Skin of body (tissue), 1 donor: ENCODE measurements at regions not wholly inside any gene's neighbourhood (a gene's known extent, or its start where the extent isn't known, plus 50 kb on each side); places are given as distances from the start of the nearest gene placed in this dataset.
"Not testable (repeated sequence)": the region's sequence is repeated elsewhere in the genome, so short reads cannot be mapped to it uniquely, and the experiment has no call there.

Source experiments
- DNase-seq: peaks from one replicate; lab custom pipeline; 2025; lab: John Stamatoyannopoulos, UW

DNA sequence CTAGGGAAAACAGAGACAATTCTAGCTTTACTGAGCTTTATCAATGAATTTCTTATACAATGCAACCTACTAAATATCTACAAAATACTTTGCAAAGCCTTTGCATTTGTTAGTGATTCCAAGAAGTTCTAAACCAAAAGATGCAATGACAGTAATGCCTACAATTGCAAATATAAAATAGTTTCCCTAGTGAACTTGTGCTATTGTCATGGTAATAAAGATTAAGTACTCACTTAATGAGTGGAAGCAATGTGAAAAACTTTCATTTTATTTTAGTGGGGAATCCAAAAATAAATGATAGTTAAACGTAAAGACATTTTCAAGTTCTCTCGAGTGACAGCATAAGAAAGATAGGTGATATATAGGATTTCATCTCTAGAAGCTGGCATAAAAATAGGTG lies 270.5 kb upstream of the CTNND2 start:
- no peak for DNase-seq

DNA sequence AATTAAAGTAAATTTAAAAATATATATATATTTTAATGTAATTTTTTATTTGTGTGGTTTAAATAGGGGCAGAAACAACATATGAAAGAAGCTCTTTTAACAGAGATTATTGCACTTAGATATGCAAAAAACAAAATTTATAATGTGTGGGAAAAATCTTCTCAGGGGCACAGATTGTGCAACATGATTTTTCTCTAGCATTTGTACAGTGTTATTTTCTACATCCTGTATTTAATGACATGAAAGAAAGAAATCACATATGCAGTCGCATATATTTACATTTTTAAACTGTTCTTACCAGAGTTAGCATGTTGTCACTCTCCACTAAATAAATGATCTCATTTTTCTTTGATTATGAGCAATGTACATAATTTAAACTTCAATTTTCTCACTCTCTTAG lies 265.3 kb upstream of the CTNND2 start:
- DNase-seq = no peak

DNA sequence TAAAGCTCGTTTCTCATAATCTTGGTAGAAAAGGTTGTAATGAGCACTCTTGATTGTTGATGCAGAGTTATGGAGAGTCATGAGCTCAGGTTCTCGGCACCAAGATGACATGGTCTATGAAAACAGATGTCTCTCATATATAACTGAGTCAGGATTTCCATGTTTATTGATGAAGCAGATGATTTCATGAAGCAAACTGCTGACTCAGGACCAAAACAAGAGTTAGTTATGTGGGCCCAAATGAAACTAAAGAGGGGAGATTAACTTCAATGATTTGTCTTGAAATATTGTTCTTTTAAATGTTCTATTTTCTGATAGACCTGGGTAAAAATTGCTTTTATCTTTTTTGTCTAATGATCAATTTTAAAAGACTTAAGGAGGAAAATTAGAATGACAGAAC lies 258.6 kb upstream of the CTNND2 start:
- DNase-seq = no peak

DNA sequence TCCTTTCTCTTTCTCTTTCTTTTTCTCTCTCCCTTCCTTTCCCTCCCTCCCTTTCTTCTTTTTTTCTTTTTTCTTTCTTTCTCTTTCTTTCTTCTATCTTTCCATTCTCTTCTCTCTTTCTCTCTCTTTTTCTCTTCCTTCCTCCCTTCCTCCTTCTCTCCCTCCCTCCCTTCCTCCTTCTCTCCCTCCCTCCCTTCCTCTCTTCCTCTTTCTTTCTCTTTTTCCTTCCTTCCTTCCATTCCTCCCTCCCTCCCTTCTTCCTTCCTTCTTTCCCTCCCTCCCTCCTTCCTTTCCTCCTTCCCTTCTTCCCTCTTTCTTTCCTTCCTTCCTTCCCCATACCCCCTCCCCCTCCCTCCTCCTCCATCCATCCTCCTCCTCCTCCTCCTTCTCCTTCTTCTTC lies 243.3 kb upstream of the CTNND2 start:
- DNase-seq = no peak

DNA sequence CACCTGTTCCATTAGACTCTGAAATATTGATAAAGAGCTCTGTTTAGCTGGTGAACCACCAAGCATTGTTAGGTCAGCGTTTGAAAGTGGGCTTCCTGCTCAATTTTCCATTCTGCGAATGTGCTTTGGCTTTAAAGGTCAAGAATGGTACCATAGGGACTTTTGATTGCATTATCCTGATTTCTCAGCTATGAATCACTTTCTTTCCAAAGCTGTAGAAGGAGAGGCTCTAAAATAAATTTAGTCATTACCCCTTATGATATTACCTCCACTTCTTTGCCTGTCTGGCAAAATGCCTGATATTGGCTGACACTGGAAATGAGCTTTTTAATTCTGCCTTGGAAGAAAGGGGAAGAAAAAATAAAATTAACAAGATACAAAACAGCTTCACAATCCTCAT lies 237.2 kb upstream of the CTNND2 start:
- no peak for DNase-seq

DNA sequence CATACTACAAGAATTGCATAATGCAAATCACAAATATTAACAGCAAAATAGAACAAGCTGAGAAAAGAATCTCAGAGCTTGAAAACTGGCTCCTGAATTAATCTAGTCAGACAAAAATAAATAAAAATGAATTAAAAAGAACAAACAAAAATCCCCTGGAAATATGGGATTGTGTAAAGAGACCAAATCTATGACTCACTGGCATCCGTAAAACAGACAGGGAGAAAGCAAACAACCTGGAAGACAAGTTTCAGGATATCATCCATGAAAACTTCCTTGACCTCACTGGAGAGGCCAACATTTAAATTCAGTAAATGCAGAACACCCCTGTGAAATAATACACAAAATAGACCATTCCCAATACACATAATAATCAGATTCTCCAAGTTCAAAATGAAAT lies 229.3 kb upstream of the CTNND2 start:
- no peak for DNase-seq

DNA sequence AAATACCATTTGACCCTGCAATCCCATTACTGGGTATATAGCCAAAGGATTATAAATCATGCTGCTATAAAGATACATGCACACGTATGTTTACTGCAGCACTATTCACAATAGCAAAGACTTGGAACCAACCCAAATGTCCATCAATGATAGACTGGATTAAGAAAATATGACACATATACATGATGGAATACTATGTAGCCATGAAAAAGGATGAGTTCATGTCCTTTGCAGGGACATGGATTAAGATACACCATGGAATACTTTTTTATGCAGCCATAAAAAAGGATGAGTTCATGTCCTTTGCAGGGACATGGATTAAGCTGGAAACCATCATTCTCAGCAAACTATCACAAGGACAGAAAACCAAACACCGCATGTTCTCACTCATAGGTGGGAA lies 226.8 kb upstream of the CTNND2 start:
- DNase-seq = not testable (repeated sequence)

DNA sequence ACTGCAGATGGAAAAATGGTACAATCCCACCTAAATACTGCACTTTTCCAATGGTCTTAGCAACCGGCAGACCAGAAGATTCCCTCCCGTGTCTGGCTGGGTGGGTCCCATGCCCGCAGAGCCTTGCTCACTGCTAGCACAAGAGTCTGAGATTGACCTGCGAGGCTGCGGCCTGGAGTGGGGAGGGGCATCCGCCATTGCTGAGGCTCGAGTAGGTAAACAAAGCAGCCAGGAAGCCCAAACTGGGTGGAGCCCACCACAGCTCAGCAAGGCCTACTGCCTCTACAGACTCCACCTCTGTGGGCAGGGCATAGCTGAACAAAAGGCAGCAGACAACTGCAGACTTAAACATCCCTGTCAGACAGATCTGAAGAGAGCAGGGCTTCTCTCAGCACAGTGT lies 221.6 kb upstream of the CTNND2 start:
- DNase-seq = no peak

DNA sequence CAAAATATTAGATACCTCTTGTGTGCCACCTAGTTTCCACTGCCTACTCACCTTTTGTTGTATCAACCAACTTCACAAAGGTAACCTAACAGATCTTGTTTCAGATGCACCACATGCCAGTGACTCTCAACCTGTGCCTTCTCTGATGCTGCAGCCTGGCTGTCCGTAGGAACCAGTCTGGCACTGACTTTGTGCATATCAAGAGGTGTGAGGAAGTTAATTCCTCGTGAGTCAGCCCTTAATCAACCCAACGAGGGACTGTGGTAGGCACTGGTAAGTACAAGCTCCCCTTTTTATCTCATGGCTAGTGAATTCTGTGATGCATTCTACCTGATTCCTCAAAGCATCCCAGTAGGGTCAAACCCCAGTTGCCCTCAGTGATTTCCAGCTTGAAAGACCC lies 215.4 kb upstream of the CTNND2 start:
- DNase-seq = no peak

DNA sequence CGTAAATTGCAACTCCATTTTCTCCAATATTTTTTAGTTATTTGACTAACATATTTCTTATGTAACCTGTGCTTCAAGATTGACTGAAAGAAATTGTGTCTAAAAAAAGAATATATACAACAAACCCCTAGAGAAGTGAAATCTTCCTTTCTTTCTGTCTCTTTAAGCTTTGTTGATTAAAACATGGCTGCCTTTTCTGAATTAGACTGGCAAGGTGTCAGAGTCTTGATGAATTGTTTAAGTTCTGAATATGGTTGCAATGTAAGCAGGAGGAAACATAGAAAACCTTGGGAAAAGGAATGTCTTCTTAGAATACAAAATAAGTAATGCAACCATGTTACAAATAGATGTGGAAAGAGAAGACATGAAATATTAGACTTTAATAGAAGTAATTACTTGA lies 209.8 kb upstream of the CTNND2 start:
- no peak for DNase-seq

DNA sequence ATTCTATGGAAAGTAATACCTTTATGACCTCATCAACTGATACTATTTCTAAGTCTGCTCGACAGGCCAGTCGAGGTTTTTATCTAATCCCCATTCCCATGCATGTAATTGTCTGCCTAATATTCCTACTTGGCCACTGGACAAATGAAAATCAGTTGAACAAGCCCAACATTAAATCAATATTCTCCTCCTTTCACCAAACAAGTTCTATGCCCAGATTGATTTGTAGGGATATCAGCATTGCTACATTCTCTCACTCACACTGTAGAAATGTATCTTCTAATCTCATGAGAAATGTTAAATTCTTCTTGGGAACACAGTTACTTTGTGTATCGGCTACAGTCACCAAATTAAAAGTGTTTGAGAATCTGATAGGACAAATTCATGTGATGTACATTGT lies 208.8 kb upstream of the CTNND2 start:
- DNase-seq = no peak

DNA sequence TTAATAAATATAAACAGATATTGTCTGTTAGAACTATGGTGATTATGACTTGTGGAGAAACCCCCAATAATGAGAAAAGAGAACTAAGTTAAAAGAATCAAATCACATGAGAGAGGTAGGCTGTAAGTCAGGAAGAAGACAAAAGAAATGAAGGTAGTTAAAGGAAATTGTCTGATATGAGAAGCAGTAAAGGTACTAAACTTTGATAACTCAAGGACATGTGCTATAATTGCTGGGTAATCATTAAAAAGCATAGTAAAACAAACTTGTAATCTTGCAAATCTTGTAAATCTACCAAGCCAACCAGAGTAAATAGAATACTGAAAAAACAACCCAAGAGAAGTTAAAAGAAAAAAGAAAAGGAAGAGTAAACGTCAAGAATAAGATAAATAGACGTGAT lies 207.0 kb upstream of the CTNND2 start:
- no peak for DNase-seq

DNA sequence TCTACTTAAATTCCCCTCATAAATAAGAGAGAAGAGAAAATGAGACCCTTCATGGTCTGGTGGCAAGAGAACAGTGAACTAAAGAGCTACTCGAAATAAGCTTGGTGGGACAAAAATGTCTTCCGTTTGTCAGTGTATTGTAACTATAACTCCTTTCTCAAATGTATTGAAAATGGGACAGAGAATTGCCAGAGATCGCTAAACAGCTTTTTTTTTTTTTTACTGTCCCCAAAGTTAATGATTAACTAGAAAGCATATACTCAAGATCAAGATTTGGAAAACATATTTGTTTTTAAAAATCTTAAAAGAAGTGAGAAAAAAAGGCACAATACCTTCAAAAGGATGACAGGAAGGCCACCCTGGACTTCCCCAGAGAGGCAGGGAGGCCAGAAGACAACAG lies 206.4 kb upstream of the CTNND2 start:
- DNase-seq = no peak

DNA sequence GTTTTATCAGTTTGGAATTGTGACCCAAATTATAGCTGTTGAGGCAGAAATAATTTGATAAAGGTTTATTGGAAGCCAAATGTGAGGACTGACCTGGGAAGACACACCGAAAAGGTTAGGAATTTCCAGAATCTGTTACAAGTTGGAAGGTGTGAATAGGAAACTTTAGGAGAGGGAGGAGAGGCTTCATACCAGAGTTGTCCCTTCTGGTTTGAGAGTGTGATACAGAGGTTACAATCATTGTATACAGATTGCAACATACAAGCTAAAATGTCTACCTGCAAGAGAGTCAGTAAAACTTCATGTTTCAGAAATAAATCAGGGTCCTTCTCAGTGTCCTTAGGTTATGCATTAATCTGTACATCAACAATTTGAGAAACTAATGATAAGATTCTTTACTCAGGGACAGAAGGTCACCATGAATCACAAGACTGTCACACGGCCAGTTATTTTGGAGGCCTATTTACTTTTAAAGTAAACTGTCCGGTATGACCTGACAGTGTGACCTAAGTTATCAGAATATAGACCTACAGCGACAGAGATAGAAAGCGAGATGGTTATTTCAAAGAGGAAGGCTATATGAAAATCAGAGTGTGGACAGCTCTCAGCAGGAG lies 204.9 kb upstream of the CTNND2 start:
- no peak for DNase-seq

DNA sequence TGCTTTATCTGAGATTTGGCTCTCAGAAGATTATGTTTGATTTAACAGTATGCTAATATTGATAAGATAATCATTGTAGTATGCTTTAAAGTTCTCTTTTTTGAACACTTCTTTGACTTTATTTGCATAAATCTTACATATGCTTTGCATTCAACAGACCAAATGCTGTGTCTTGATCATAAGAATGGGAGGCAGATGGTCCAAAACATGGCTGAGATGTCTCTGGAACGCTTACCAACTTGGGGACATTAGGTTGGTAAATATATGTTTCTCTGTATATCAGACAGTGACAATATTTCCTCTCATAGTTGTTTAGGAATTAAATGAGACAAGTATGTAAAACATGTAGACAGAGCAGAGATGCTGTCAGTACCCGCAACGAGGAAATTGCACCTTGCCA lies 197.9 kb upstream of the CTNND2 start:
- DNase-seq = no peak

DNA sequence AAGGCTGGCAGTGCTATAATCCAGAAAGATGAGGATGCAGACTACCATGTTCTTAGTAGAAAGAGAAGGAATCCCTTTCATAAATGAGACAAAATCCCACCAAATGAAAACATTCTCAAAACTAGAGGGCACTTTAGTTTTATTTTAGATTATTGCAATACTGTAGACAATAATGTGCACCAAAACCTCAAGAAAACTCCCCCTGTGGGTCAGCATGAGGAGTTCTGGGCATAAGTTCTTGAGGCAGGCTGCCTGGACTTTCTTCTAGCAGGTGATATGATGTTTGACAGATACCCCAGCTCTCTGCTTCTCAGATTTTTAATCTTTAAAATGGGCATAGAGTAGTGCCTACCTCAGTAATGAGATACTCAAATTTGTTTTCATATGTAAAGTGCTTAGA lies 196.3 kb upstream of the CTNND2 start:
- DNase-seq = no peak

DNA sequence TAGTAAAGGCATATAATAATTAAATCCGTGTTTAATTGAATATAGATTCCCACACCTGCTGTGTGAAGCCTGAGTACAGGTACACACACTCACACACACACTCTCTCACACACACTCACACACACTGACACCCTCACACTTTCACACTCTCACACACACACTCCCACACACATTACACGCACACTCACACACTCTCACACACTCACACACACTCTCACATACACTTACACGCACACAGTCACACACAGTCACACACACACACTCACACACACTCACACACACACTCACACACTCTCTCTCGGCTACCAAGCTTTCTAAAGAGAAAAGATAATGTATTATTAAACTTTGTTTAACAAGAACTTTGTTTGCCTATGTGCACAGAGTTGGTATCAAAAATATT lies 195.1 kb upstream of the CTNND2 start:
- no peak for DNase-seq

DNA sequence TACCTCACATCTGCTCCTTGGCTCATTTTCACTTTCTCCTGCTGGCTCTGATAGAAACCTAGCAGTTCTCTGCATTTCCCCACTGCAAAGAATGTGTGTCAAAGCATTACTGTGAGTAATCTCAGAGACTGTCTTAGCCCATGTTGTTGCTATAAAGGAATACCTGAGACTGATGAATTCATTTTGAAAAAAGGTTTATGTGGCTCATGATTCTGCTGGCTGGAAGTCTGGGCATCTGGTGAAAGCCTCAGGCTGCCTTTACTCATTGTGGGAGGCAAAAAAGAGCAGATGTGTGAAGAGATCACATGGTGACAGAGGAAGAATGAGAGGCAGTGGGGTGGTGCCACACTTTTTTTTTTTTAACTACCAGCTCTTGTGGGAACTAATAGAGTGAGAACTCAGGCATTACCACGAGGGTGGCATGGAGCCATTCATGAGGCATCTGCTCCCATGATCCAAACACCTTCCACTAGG lies 191.6 kb upstream of the CTNND2 start:
- DNase-seq = no peak

DNA sequence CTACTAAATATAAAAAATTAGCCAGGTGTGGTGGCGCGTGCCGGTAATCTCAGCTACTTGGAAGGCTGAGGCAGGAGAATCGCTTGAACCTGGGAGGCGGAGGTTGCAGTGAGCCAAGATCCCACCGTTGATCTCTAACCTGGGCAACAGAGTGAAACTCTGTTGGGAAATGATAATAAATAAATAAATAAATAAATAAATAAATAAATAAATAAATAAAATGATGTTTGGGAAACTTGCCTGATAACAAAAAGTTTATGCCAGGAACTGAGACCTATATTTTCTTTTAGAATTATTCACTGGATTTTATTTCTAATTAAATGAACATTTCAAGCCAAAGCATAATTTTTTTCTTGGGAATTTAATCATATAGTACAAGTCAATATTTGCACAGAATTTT lies 189.3 kb upstream of the CTNND2 start:
- DNase-seq = no peak

DNA sequence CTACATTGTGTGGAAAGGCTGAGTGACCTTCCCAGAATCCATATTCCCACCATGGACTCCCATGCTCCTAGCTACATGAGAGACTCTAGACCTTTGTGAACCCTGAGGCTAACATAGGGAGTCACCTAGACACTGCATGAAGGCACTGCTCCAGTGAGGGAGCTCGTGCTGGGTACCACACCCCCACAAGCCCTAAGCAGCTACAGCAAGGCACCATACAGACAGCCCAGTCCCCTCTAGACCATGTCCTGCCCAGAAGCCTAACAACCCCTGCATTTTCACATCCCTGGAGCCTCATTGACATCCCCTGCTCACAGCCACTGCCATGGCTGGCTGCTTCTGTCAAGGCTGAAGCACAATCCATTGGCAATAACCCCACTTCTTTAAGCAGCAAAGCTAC lies 176.5 kb upstream of the CTNND2 start:
- DNase-seq = no peak

DNA sequence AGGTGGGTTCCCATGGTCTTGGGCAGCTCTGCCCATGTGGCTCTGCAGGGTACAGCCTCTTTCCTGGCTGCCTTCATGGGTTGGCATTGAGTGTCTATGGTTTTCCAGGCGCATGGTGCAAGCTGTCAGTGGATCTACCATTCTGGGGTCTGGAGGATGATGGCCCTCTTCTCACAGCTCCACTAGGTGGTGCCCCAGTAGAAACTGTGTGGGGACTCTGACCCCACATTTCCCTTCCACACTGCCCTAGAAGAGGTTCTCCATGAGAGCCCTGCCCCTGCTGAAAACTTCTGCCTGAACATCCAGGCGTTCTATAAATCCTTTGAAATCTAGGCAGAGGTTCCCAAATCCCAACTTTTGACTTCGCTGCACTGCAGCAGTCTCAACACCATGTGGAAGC lies 174.0 kb upstream of the CTNND2 start:
- DNase-seq = not testable (repeated sequence)

DNA sequence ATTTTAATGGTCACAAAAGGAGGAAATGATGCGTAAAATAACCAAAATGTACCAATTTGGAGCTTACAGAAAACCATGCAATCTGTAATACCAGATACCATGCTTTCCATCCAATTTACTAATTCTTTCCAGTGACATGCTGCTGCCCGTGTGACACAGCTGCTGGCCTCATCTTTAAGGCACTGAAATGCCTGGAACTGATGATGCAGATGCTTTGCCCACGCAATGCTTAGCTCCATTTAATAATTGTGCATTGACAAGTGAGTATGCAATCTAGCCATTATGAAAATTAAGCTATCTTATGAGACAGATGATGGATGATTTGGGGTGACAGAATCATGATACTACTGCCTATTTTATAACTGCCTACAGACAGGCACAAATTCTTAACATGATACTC lies 169.2 kb upstream of the CTNND2 start:
- no peak for DNase-seq

DNA sequence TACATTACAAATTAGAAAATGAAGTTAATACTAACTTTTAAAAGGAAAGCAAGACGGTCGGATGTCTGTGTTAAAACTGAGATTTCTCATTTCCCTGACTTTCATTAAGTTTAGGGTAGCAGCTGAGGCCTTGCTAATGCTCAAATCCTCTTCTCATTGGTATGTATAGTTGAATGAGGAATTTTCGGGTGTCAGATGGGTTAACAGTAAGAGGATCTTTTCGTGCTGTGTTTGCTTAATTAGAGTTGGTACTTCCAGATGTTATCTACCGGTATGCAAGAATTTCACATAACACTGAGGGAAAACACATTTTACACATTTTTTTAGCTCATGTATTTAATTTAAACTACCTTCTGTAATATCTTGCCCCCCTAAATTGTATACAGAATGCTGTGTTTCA lies 168.2 kb upstream of the CTNND2 start:
- no peak for DNase-seq

DNA sequence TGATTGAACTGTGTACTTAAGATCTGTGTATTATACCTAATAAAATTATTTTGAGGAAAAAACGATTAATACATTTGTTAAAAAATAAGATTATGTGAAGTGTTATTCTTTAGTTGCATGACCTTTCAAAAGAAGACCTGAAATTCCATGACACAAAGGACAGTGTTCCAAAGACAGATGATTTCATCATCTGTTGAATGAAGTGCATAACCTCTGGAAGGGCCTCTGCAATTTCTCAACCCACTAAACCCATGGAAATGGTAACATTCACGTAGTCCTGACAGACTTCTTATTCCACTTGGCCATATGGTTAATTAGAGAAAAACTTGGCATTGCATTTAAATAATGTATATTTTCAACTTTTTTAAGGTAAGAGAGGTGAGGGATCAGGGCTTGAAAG lies 167.2 kb upstream of the CTNND2 start:
- DNase-seq = no peak
